SK-N-SH (cell line): ENCODE measurements at regions not wholly inside any gene's neighbourhood (a gene's known extent, or its start where the extent isn't known, plus 50 kb on each side); places are given as distances from the start of the nearest gene placed in this dataset.

Source experiments
- CTCF ChIA-PET: fragments of 300-600, 350-600 bp; formaldehyde crosslinking; extraction: SDS; loops from one replicate; lab custom pipeline; 2021; lab: Yijun Ruan, JAX
- POLR2A ChIA-PET: fragments of 350-600 bp; sonication (Branson Sonifier 250); formaldehyde crosslinking; extraction: SDS; loops from one replicate; lab custom pipeline; 2020; ENCODE audit warnings: antibody characterized with exemption, inconsistent platforms; lab: Yijun Ruan, JAX
- DNase-seq: peaks from one replicate; pipeline ENCODE4 v3.0.0; 2012
- H2AFZ ChIP-seq: fragments of 200-600 bp; sonication (generic); 2 replicates; pipeline ENCODE4 v1.8.1; 2016; ENCODE audit warnings: antibody characterized with exemption, mild to moderate bottlenecking, low read depth
- H3F3A ChIP-seq: fragments of 200-600 bp; sonication (generic); replicated peaks from 2 replicates; pipeline ENCODE3; 2016; ENCODE audit warnings: antibody characterized with exemption, mild to moderate bottlenecking; ENCODE audit not compliant: insufficient read depth
- H3K27ac ChIP-seq, 2 experiments: fragments of 200-500 bp in 1 of 2; fragments of 200-600 bp in 1 of 2; sonication (Bioruptor generic) in 1 of 2; sonication (generic), shearing (Covaris generic) in 1 of 2; 2 replicates each; pipeline versions ENCODE4 v1.5.1 to v1.6.1; 2014 to 2016; ENCODE audit warnings: low read depth in 2 of 2, inconsistent platforms in 1 of 2, low read length in 1 of 2, mild to moderate bottlenecking in 1 of 2, mixed read lengths in 1 of 2
- H3K27me3 ChIP-seq: fragments of 200-600 bp; sonication (generic), shearing (Covaris generic); 2 replicates; pipeline ENCODE4 v1.6.1; 2016; ENCODE audit warnings: mixed run types; ENCODE audit not compliant: insufficient read depth
- H3K36me3 ChIP-seq, 2 experiments: fragments of 200-500 bp in 1 of 2; fragments of 200-600 bp in 1 of 2; sonication (Bioruptor generic) in 1 of 2; sonication (generic) in 1 of 2; replicated peaks in 1 of 2; 2 replicates each; pipeline versions ENCODE3 to v1.5.1; 2014 to 2016; ENCODE audit warnings: low read length in 1 of 2, mild to moderate bottlenecking in 1 of 2; ENCODE audit not compliant: insufficient read depth in 2 of 2, control insufficient read depth in 1 of 2
- H3K4me1 ChIP-seq, 2 experiments: fragments of 200-500 bp in 1 of 2; fragments of 200-600 bp in 1 of 2; sonication (Bioruptor generic) in 1 of 2; sonication (generic), shearing (Covaris generic) in 1 of 2; 2 replicates each; pipeline versions ENCODE4 v1.5.1 to v1.6.1; 2014 to 2016; ENCODE audit warnings: low read depth in 1 of 2, low read length in 1 of 2, mixed run types in 1 of 2; ENCODE audit not compliant: insufficient read depth in 2 of 2, control insufficient read depth in 1 of 2
- H3K4me2 ChIP-seq: fragments of 200-600 bp; sonication (generic), shearing (Covaris generic); 2 replicates; pipeline ENCODE4 v1.6.1; 2017; ENCODE audit warnings: mixed run types
- H3K4me3 ChIP-seq, 2 experiments: fragments of 200-500 bp in 1 of 2; fragments of 200-600 bp in 1 of 2; sonication (Bioruptor generic) in 1 of 2; sonication (generic), shearing (Covaris generic) in 1 of 2; 2 replicates each; pipeline versions ENCODE4 v1.5.1 to v1.8.1; 2014 to 2016; ENCODE audit warnings: low read depth in 2 of 2, inconsistent platforms in 1 of 2, low read length in 1 of 2, mild to moderate bottlenecking in 1 of 2, mixed read lengths in 1 of 2, moderate library complexity in 1 of 2
- H3K79me2 ChIP-seq: fragments of 200-600 bp; sonication (generic); 2 replicates; pipeline ENCODE4 v1.8.1; 2017; ENCODE audit warnings: mild to moderate bottlenecking; ENCODE audit not compliant: insufficient read depth
- H3K9ac ChIP-seq: fragments of 200-600 bp; sonication (generic); 2 replicates; pipeline ENCODE4 v1.6.1; 2017; ENCODE audit warnings: mixed run types
- H3K9me2 ChIP-seq: fragments of 200-600 bp; sonication (generic); 2 replicates; pipeline ENCODE4 v1.6.1; 2017; ENCODE audit warnings: mixed run types
- H3K9me3 ChIP-seq: fragments of 200-600 bp; sonication (generic); 2 replicates; pipeline ENCODE4 v1.6.1; 2017; ENCODE audit warnings: mixed run types, mild to moderate bottlenecking, moderate library complexity
- H4K20me1 ChIP-seq: fragments of 200-600 bp; sonication (generic); 2 replicates; pipeline ENCODE4 v1.6.1; 2017; ENCODE audit warnings: mild to moderate bottlenecking, mixed run types; ENCODE audit not compliant: insufficient read depth
- FOSL2 ChIP-seq: IDR thresholded peaks from 2 replicates; pipeline ENCODE4 v1.4.0; 2012; ENCODE audit warnings: low read depth, mild to moderate bottlenecking, moderate library complexity, borderline replicate concordance
- GABPA ChIP-seq: IDR thresholded peaks from 2 replicates; pipeline ENCODE4 v1.4.0; 2012; ENCODE audit warnings: low read depth, mild to moderate bottlenecking
- PBX3 ChIP-seq: IDR thresholded peaks from 2 replicates; pipeline ENCODE4; 2012
- RAD21 ChIP-seq: IDR thresholded peaks from 2 replicates; pipeline ENCODE4 v1.6.1; 2012; ENCODE audit warnings: mild to moderate bottlenecking, low read length
- RCOR1 ChIP-seq: fragments of 150-350 bp; IDR thresholded peaks from 2 replicates; pipeline ENCODE4 v1.6.1; 2017; ENCODE audit warnings: antibody characterized with exemption, low read length
- RFX5 ChIP-seq: IDR thresholded peaks from 2 replicates; pipeline ENCODE4 v1.6.1; 2012; ENCODE audit warnings: mild to moderate bottlenecking, improper control_type of control experiment, low read length
- TAF1 ChIP-seq: IDR thresholded peaks from 2 replicates; pipeline ENCODE4 v1.6.1; 2012; ENCODE audit warnings: low read depth, mild to moderate bottlenecking, low read length, moderate library complexity, borderline replicate concordance
- USF1 ChIP-seq: IDR thresholded peaks from 2 replicates; pipeline ENCODE4 v1.4.0; 2012; ENCODE audit warnings: low read depth, borderline replicate concordance
- YY1 ChIP-seq: IDR thresholded peaks from 2 replicates; pipeline ENCODE4 v1.4.0; 2012; ENCODE audit warnings: low read depth, mild to moderate bottlenecking
- WGBS: methylation state at CpG from one replicate; pipeline ENCODE4 v1.1.6; 2017; ENCODE audit warnings: low lambda C conversion rate; 5-methylcytosine and 5-hydroxymethylcytosine counted together
- TF ChIP-seq, protein P1 (sequence below): fragments of 200-600 bp; sonication (generic); IDR thresholded peaks from 2 replicates; pipeline ENCODE4 v1.6.1; 2017; ENCODE audit warnings: antibody characterized with exemption, mild to moderate bottlenecking, moderate library complexity

GRCh38 chr21:31529406-31529805, 130.1 kb upstream of the SOD1 start:
- no peak overlapping the region for H2AFZ ChIP-seq
- no peak overlapping the region for H3K9ac ChIP-seq
- no peaks in the 10 kb centered on the region for H3K36me3 ChIP-seq
- H3K4me3 ChIP-seq, result no peak overlapping the region
- no peak for TF ChIP-seq RAD21
- no peaks in the 10 kb centered on the region for H4K20me1 ChIP-seq
- no peak overlapping the region for H3K4me2 ChIP-seq
- no peak for DNase-seq
- H3K27ac ChIP-seq, result no peak overlapping the region; a peak in 1 of 4 replicates
- no peaks in the 10 kb centered on the region for H3K27me3 ChIP-seq
- ChIA-PET CTCF (interaction anchor here (0.9 kb wide), 1 partner anchor 181 kb away, joined by 3 read pairs; no protein-coding TSS in a partner anchor), POLR2A (no interaction called here)
- 29% methylated on average over 1 of the region's 1 CpG for WGBS
- H3F3A ChIP-seq, result no peaks in the 10 kb centered on the region
- H3K9me3 ChIP-seq, result no peaks in the 10 kb centered on the region
- H3K9me2 ChIP-seq, result no peaks in the 10 kb centered on the region
- no peaks in the 10 kb centered on the region for H3K79me2 ChIP-seq
- peaks cover 0 to 35% of the 10 kb centered on the region in 2 experiments; a peak in 2 of 4 replicates for H3K4me1 ChIP-seq

- no peak overlapping the region for H3K27ac ChIP-seq
- no peak for TF ChIP-seq RCOR1
- TF ChIP-seq RFX5, result no peak
- TF ChIP-seq, protein P1, sequence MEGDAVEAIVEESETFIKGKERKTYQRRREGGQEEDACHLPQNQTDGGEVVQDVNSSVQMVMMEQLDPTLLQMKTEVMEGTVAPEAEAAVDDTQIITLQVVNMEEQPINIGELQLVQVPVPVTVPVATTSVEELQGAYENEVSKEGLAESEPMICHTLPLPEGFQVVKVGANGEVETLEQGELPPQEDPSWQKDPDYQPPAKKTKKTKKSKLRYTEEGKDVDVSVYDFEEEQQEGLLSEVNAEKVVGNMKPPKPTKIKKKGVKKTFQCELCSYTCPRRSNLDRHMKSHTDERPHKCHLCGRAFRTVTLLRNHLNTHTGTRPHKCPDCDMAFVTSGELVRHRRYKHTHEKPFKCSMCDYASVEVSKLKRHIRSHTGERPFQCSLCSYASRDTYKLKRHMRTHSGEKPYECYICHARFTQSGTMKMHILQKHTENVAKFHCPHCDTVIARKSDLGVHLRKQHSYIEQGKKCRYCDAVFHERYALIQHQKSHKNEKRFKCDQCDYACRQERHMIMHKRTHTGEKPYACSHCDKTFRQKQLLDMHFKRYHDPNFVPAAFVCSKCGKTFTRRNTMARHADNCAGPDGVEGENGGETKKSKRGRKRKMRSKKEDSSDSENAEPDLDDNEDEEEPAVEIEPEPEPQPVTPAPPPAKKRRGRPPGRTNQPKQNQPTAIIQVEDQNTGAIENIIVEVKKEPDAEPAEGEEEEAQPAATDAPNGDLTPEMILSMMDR, result no peak
- TF ChIP-seq PBX3, result no peak
- no peak for TF ChIP-seq TAF1
- TF ChIP-seq GABPA, result no peak
- TF ChIP-seq USF1, result no peak
- TF ChIP-seq FOSL2, result no peak
- no peak for TF ChIP-seq YY1
- no peak overlapping the region for H2AFZ ChIP-seq
- 97% methylated on average over 4 of the region's 4 CpGs for WGBS
- H3K36me3 ChIP-seq, result no peaks in the 10 kb centered on the region
- no peaks in the 10 kb centered on the region for H4K20me1 ChIP-seq
- H3F3A ChIP-seq, result no peaks in the 10 kb centered on the region
- H3K4me1 ChIP-seq, result peaks cover 0 to 21% of the 10 kb centered on the region in 2 experiments; a peak in 2 of 4 replicates
- POLR2A ChIA-PET, result no interaction called here
- H3K4me2 ChIP-seq, result no peak overlapping the region
- H3K9me2 ChIP-seq, result no peaks in the 10 kb centered on the region
- DNase-seq, result no peak
- CTCF ChIA-PET, result interaction anchor here (1.3 kb wide), 1 partner anchor 55 kb away, joined by 3 read pairs; no protein-coding TSS in a partner anchor
- no peaks in the 10 kb centered on the region for H3K27me3 ChIP-seq
- no peak overlapping the region for H3K4me3 ChIP-seq
- no peaks in the 10 kb centered on the region for H3K9me3 ChIP-seq
- H3K9ac ChIP-seq, result no peak overlapping the region
- no peaks in the 10 kb centered on the region for H3K79me2 ChIP-seq
Measured at GRCh38 chr21:31526040-31526439, 133.5 kb upstream of the SOD1 start.
